ENCODE measurements at regions not wholly inside any gene's neighbourhood (a gene's known extent, or its start where the extent isn't known, plus 50 kb on each side); places are given as distances from the start of the nearest gene placed in this dataset.

DNA sequence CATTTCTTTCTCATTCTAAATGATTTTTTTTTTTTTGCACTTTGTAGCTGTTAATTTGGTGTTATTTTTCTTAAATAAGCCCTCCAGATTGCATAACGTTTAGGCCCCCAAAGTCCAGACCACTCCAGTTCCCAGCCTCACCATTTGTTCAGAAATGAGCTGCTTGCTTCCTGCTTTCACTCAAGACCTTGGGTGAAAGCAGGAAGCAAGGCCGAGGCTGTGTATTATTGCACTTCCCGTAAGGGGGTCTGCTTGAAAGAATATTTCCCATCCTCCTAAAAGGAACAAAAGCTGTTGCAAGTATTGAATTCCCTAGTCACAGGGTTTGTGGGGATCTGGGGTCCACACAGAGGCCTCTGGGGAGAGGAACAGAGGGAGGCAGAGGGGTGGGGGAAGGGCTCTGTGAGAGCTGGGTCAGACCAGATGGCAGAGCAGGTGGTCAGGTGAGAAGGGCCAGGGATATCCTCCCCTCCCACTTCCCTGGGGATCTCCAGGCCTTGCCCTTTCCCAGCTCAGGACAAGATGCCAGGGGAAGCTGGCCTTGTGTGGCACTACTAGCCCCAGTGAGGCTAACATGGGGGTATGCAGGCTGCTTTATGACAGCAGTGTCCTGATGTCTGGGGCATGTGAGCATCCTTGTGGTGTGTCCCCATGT is 51.6 kb upstream of the MYEOV start:
- intact Hi-C loops (cut with micrococcal nuclease): no loop called here
- POLR2A ChIA-PET: no interaction called here

DNA sequence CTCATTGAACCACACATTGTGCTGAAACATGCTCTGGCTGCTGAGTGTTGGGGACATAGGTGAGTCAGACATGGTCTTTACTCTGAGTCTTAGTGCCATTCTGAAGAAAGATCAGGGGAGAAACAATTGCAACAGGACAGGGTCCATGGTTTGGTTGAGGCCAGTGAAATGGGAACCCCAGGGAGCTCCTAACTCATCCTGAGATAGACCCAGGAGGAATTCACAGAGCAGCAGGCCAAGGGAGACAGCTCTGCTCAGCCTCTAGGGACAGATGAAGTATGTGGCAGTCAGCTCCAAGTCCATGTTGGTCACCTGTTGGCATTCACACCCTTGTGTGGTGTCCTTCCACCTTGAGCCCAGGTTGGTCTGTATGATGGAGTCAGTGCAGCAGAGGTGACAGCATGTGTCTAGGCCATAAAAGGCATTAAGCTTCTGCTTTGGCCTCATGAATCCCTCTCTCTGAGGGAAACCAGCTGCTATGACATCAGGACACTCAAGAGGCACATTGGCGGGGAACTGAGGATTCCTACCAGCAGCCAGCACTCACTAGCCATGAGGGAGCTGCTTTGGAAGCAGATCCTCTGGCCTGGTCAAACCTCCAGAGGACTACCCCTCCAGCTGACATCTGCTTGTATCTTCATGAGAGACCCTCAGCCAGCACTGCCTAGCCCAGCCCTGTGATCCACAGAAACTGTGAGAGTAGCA is 50.3 kb upstream of the MYEOV start:
- POLR2A ChIA-PET: no interaction called here
- no peaks in the 10 kb centered on the region for H3K9me3 ChIP-seq (ENCODE audit: control insufficient read depth in 1 of 2, insufficient read depth in 1 of 2, low read depth in 1 of 2, low read length in 2 of 2)
- no peaks in the 10 kb centered on the region for H3K9me2 ChIP-seq (ENCODE audit: insufficient read depth)
- H3K27ac ChIP-seq (ENCODE audit: low read depth, low read length): no peak overlapping the region
- DNase-seq (ENCODE audit: low read depth, low spot score) (no peak), ATAC-seq (no peak)
- no peak overlapping the region for H2AFZ ChIP-seq (ENCODE audit: low read depth, low read length, poor library complexity, severe bottlenecking)
- H3K36me3 ChIP-seq (ENCODE audit: control insufficient read depth in 1 of 2, insufficient read depth in 2 of 2, low read length in 2 of 2): no peaks in the 10 kb centered on the region
- RAD21 ChIA-PET (ENCODE audit: low non-redundant PET in 1 of 2, low total read pairs in 2 of 2, uncharacterized antibody in 2 of 2, unreplicated experiment in 2 of 2): no interaction called here
- intact Hi-C loops (cut with micrococcal nuclease): no loop called here
- BruUV-seq (replicated peaks): no TSS peak
- H4K20me1 ChIP-seq (ENCODE audit: insufficient read depth): no peaks in the 10 kb centered on the region
- CTCF ChIA-PET: no interaction called here
- H3K4me1 ChIP-seq (ENCODE audit: control insufficient read depth in 1 of 2, insufficient read depth in 2 of 2, low read length in 2 of 2): peaks cover 0 to 8% of the 10 kb centered on the region in 2 experiments; a peak in 1 of 4 replicates
- no peak overlapping the region for H3K9ac ChIP-seq (ENCODE audit: low read length)
- H3K4me3 ChIP-seq (replicated peaks in 1 of 2; ENCODE audit: low read depth in 1 of 2, low read length in 2 of 2): no peak overlapping the region
- no peaks in the 10 kb centered on the region for H3K79me2 ChIP-seq (ENCODE audit: insufficient read depth, low read length)
- H3K27me3 ChIP-seq (ENCODE audit: insufficient read depth, low read length): no peaks in the 10 kb centered on the region
- H3K4me2 ChIP-seq (ENCODE audit: low read length): no peak overlapping the region
- TF ChIP-seq ZNF274 (IDR thresholded peaks at IDR 0.05; ENCODE audit: low read depth, low read length): no peak
- TF ChIP-seq CTCF (IDR thresholded peaks at IDR 0.05 in 2 of 3, conservative IDR thresholded peaks at IDR 0.05 in 1 of 3; ENCODE audit: borderline replicate concordance in 1 of 3, insufficient read depth in 1 of 3, low read depth in 2 of 3, low read length in 2 of 3): no peak
- TF ChIP-seq ATF3 (IDR thresholded peaks at IDR 0.05): no peak
- TF ChIP-seq, protein P1, sequence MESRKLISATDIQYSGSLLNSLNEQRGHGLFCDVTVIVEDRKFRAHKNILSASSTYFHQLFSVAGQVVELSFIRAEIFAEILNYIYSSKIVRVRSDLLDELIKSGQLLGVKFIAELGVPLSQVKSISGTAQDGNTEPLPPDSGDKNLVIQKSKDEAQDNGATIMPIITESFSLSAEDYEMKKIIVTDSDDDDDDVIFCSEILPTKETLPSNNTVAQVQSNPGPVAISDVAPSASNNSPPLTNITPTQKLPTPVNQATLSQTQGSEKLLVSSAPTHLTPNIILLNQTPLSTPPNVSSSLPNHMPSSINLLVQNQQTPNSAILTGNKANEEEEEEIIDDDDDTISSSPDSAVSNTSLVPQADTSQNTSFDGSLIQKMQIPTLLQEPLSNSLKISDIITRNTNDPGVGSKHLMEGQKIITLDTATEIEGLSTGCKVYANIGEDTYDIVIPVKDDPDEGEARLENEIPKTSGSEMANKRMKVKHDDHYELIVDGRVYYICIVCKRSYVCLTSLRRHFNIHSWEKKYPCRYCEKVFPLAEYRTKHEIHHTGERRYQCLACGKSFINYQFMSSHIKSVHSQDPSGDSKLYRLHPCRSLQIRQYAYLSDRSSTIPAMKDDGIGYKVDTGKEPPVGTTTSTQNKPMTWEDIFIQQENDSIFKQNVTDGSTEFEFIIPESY (IDR thresholded peaks at IDR 0.05; ENCODE audit: extremely low read depth, insufficient replicate concordance, low read length): no peak
- TF ChIP-seq, protein P2, sequence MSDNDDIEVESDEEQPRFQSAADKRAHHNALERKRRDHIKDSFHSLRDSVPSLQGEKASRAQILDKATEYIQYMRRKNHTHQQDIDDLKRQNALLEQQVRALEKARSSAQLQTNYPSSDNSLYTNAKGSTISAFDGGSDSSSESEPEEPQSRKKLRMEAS (IDR thresholded peaks at IDR 0.05): no peak
- TF ChIP-seq ZFX (IDR thresholded peaks at IDR 0.05): no peak
- TF ChIP-seq YY1 (IDR thresholded peaks at IDR 0.05; ENCODE audit: extremely low read depth, insufficient replicate concordance, low read depth, low read length): no peak
- no peak for TF ChIP-seq POLR2A (IDR thresholded peaks at IDR 0.05; ENCODE audit: borderline replicate concordance, extremely low read depth, insufficient read depth, insufficient read length)
- no peak for TF ChIP-seq SP1 (IDR thresholded peaks at IDR 0.05; ENCODE audit: low read depth)
- no peak for TF ChIP-seq EZH2phosphoT487 (IDR thresholded peaks at IDR 0.05; ENCODE audit: borderline replicate concordance)
- no peak for TF ChIP-seq CBX3 (IDR thresholded peaks at IDR 0.05; ENCODE audit: low read depth)
- no peak for TF ChIP-seq ELF1 (IDR thresholded peaks at IDR 0.05; ENCODE audit: borderline replicate concordance, low read depth)
- TF ChIP-seq JUND (IDR thresholded peaks at IDR 0.05): no peak
- TF ChIP-seq CEBPB (IDR thresholded peaks at IDR 0.05; ENCODE audit: low read depth): no peak

More for the DNA sequence above, 51.6 kb upstream of the MYEOV start:
- ChIA-PET RAD21 (ENCODE audit: low non-redundant PET in 1 of 2, low total read pairs in 2 of 2, uncharacterized antibody in 2 of 2, unreplicated experiment in 2 of 2) (no interaction called here), CTCF (no interaction called here)
- Histone ChIP-seq H3K9ac (ENCODE audit: low read length) (no peak overlapping the region), H4K20me1 (ENCODE audit: insufficient read depth) (no peaks in the 10 kb centered on the region), H3K4me3 (replicated peaks in 1 of 2; ENCODE audit: low read depth in 1 of 2, low read length in 2 of 2) (no peak overlapping the region), H3K27me3 (ENCODE audit: insufficient read depth, low read length) (no peaks in the 10 kb centered on the region), H3K79me2 (ENCODE audit: insufficient read depth, low read length) (no peaks in the 10 kb centered on the region), H3K36me3 (ENCODE audit: control insufficient read depth in 1 of 2, insufficient read depth in 2 of 2, low read length in 2 of 2) (no peaks in the 10 kb centered on the region), H3K9me2 (ENCODE audit: insufficient read depth) (no peaks in the 10 kb centered on the region), H2AFZ (ENCODE audit: low read depth, low read length, poor library complexity, severe bottlenecking) (no peak overlapping the region), H3K27ac (ENCODE audit: low read depth, low read length) (no peak overlapping the region), H3K4me2 (ENCODE audit: low read length) (no peak overlapping the region), H3K9me3 (ENCODE audit: control insufficient read depth in 1 of 2, insufficient read depth in 1 of 2, low read depth in 1 of 2, low read length in 2 of 2) (no peaks in the 10 kb centered on the region), H3K4me1 (ENCODE audit: control insufficient read depth in 1 of 2, insufficient read depth in 2 of 2, low read length in 2 of 2) (peaks cover 0 to 8% of the 10 kb centered on the region in 2 experiments; a peak in 1 of 4 replicates)
- TF ChIP-seq POLR2AphosphoS5 (IDR thresholded peaks at IDR 0.05; ENCODE audit: low read depth, low read length) (no peak), SIN3A (IDR thresholded peaks at IDR 0.05; ENCODE audit: low read depth) (no peak), ZFX (IDR thresholded peaks at IDR 0.05) (no peak)
- BruUV-seq (replicated peaks): no TSS peak
- ATAC-seq (no peak), DNase-seq (ENCODE audit: low read depth, low spot score) (no peak)
